ENCODE measurements at regions not wholly inside any gene's neighbourhood (a gene's known extent, or its start where the extent isn't known, plus 50 kb on each side); places are given as distances from the start of the nearest gene placed in this dataset.
"Not testable (repeated sequence)": the region's sequence is repeated elsewhere in the genome, so short reads cannot be mapped to it uniquely, and the experiment has no call there.

GRCh38 chr21:27026501-27026900 is 59.6 kb upstream of the ADAMTS5 start:
- Histone ChIP-seq H3K4me1 (no peaks in the 10 kb centered on the region), H3K4me3 (no peak overlapping the region), H3K27ac (no peak overlapping the region), H3K9me3 (no peaks in the 10 kb centered on the region), H3K27me3 (no peaks in the 10 kb centered on the region), H3K36me3 (no peaks in the 10 kb centered on the region)
- no peak for DNase-seq (ENCODE audit: low spot score)
- TF ChIP-seq, protein P1, sequence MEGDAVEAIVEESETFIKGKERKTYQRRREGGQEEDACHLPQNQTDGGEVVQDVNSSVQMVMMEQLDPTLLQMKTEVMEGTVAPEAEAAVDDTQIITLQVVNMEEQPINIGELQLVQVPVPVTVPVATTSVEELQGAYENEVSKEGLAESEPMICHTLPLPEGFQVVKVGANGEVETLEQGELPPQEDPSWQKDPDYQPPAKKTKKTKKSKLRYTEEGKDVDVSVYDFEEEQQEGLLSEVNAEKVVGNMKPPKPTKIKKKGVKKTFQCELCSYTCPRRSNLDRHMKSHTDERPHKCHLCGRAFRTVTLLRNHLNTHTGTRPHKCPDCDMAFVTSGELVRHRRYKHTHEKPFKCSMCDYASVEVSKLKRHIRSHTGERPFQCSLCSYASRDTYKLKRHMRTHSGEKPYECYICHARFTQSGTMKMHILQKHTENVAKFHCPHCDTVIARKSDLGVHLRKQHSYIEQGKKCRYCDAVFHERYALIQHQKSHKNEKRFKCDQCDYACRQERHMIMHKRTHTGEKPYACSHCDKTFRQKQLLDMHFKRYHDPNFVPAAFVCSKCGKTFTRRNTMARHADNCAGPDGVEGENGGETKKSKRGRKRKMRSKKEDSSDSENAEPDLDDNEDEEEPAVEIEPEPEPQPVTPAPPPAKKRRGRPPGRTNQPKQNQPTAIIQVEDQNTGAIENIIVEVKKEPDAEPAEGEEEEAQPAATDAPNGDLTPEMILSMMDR (IDR thresholded peaks at IDR 0.05), result no peak

DNA sequence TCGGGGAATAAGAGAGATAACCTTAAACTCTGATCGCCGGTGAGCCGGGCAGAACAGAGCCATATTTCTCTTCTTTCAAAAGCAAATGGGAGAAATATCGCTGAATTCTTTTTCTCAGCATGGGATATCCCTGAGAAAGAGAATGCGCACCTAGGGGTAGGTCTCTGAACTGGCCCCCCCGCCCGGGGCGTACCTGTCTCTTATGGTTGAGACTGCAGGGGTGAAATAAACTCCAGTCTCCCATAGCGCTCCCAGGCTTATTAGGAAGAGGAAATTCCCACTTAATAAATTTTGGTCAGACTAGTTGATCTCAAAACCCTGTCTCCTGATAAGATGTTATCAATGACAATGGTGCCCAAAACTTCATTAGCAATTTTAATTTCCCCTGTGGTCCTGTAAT is 58.8 kb upstream of the ADAMTS5 start:
- not testable (repeated sequence) for H3K4me3 ChIP-seq; H3K27ac ChIP-seq; H3K36me3 ChIP-seq; DNase-seq (ENCODE audit: low spot score); H3K9me3 ChIP-seq; H3K27me3 ChIP-seq; H3K4me1 ChIP-seq

DNA sequence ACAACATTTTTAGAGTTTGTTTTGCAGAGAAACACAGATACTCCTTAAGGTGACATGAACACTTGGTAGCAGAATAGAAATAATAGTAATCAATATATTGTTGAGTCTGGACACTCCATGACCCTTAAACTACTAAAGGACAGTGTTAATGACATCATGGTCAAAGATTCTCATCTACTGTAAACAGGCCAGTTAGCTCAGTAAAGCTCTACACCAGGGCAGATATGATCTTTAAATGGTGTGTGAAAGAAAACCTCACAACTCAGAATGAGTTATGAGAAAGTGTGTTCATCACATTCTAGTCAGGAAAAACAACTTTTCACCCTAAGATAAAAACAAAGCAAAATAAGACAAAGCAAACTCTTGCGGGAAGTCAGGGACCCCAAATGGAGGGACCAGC is 58.1 kb upstream of the ADAMTS5 start:
- no peaks in the 10 kb centered on the region for H3K4me1 ChIP-seq
- no peak overlapping the region for H3K27ac ChIP-seq
- DNase-seq (ENCODE audit: low spot score), result no peak
- H3K36me3 ChIP-seq, result no peaks in the 10 kb centered on the region
- H3K4me3 ChIP-seq, result no peak overlapping the region
- TF ChIP-seq, protein P1 (IDR thresholded peaks at IDR 0.05), result no peak
- H3K27me3 ChIP-seq, result no peaks in the 10 kb centered on the region
- no peaks in the 10 kb centered on the region for H3K9me3 ChIP-seq

- H3K4me3 ChIP-seq, result no peak overlapping the region
- H3K27ac ChIP-seq, result no peak overlapping the region
- H3K4me1 ChIP-seq, result no peaks in the 10 kb centered on the region
- no peaks in the 10 kb centered on the region for H3K36me3 ChIP-seq
- TF ChIP-seq, protein P1 (IDR thresholded peaks at IDR 0.05), result no peak
- DNase-seq (ENCODE audit: low spot score), result no peak
- H3K9me3 ChIP-seq, result no peaks in the 10 kb centered on the region
- no peaks in the 10 kb centered on the region for H3K27me3 ChIP-seq
Observed at GRCh38 chr21:27024301-27024700, 57.4 kb upstream of the ADAMTS5 start.

DNA sequence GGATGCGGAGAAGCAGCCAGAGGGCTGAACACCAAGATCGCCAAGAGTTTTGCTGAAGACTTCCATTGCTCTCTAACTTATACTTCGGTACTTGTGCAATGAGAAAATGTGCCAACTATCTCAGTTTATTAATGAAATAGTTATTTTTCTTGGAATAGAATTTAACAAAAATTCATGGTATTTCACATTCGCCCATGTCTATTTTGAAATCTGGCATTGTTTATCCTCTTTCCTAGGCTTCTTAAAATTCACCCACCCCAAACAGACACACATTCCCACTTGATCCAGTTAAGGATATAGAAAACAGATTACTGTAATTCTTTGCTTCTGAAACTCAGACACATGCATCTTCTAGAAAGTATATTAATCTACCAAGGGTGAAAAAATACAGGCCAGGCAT is 56.3 kb upstream of the ADAMTS5 start:
- TF ChIP-seq, protein P1 (IDR thresholded peaks at IDR 0.05), result no peak
- Histone ChIP-seq H3K4me1 (no peaks in the 10 kb centered on the region), H3K27ac (no peak overlapping the region), H3K36me3 (no peaks in the 10 kb centered on the region), H3K27me3 (no peaks in the 10 kb centered on the region), H3K4me3 (no peak overlapping the region), H3K9me3 (no peaks in the 10 kb centered on the region)
- DNase-seq (ENCODE audit: low spot score), result no peak

DNA sequence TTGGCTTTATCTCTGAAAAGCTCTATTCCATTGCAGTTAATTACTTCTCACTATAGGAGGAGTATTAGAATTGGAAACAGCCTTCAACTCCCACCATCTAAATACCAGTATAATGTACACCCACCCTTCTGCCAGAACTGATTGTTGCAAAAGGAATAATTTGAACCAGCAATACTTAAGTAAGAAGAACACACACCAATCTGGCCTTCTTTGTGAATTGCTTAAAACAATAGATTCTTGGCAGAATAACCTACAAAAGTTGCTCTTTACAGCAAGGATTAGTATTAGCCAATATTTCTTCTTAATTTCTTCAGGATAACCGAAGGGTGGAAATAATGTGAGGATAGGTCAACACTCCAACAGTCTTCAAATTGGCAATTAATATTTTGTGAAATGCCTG is 54.9 kb upstream of the ADAMTS5 start:
- H3K36me3 ChIP-seq, result no peaks in the 10 kb centered on the region
- H3K9me3 ChIP-seq, result peaks cover 0 to 1% of the 10 kb centered on the region in 2 donors
- no peak for DNase-seq (ENCODE audit: low spot score)
- H3K4me1 ChIP-seq, result no peaks in the 10 kb centered on the region
- no peak overlapping the region for H3K4me3 ChIP-seq
- H3K27me3 ChIP-seq, result no peaks in the 10 kb centered on the region
- TF ChIP-seq, protein P1 (IDR thresholded peaks at IDR 0.05), result no peak
- H3K27ac ChIP-seq, result no peak overlapping the region
